MM.1S (cell line): ENCODE measurements at regions not wholly inside any gene's neighbourhood (a gene's known extent, or its start where the extent isn't known, plus 50 kb on each side); places are given as distances from the start of the nearest gene placed in this dataset.
"Not testable (repeated sequence)": the region's sequence is repeated elsewhere in the genome, so short reads cannot be mapped to it uniquely, and the experiment has no call there.

Experiments used
- DNase-seq: peaks from one replicate; pipeline ENCODE4 v3.0.0-alpha.2; 2015
- H2AFZ ChIP-seq: fragments of 300-600 bp; sonication (generic); 2 replicates; pipeline ENCODE4 v1.6.0; 2016; ENCODE audit warnings: antibody characterized with exemption, low read length
- H3F3A ChIP-seq: fragments of 300-600 bp; sonication (generic); 2 replicates; pipeline ENCODE4 v1.6.1; 2016; ENCODE audit warnings: mild to moderate bottlenecking, antibody characterized with exemption, low read length, moderate library complexity, mixed read lengths; ENCODE audit not compliant: insufficient read depth
- H3K27ac ChIP-seq: fragments of 300-600 bp; sonication (generic); 2 replicates; pipeline ENCODE4 v1.5.1; 2016; ENCODE audit warnings: mild to moderate bottlenecking, low read length
- H3K27me3 ChIP-seq: fragments of 300-600 bp; sonication (generic); replicated peaks from 2 replicates; pipeline ENCODE4 v1.6.0; 2016; ENCODE audit warnings: low read length; ENCODE audit not compliant: insufficient read depth
- H3K36me3 ChIP-seq: fragments of 300-600 bp; sonication (generic); replicated peaks from 2 replicates; pipeline ENCODE4 v1.6.1; 2016; ENCODE audit warnings: mild to moderate bottlenecking, low read length, mixed read lengths; ENCODE audit not compliant: insufficient read depth
- H3K4me1 ChIP-seq: fragments of 300-600 bp; sonication (generic); 2 replicates; pipeline ENCODE4 v1.6.1; 2016; ENCODE audit warnings: low read length, mixed read lengths
- H3K4me2 ChIP-seq: fragments of 300-600 bp; sonication (generic); 2 replicates; pipeline ENCODE4 v1.6.0; 2016; ENCODE audit warnings: low read depth, low read length
- H3K4me3 ChIP-seq: fragments of 300-600 bp; sonication (generic); 2 replicates; pipeline ENCODE4 v1.5.1; 2016; ENCODE audit warnings: low read length, mixed read lengths
- H3K79me2 ChIP-seq: fragments of 300-600 bp; sonication (generic); 2 replicates; pipeline ENCODE4 v1.6.1; 2016; ENCODE audit warnings: mixed run types, low read length, mixed read lengths
- H3K9ac ChIP-seq: fragments of 300-600 bp; sonication (generic); 2 replicates; pipeline ENCODE4 v1.6.1; 2016; ENCODE audit warnings: low read length, mixed read lengths
- H3K9me2 ChIP-seq: fragments of 300-600 bp; sonication (generic); replicated peaks from 2 replicates; pipeline ENCODE4 v1.6.1; 2016; ENCODE audit warnings: mild to moderate bottlenecking, low read length, mixed read lengths; ENCODE audit not compliant: insufficient read depth
- H3K9me3 ChIP-seq: fragments of 300-600 bp; sonication (generic); replicated peaks from 2 replicates; pipeline ENCODE4 v1.6.1; 2016; ENCODE audit warnings: mild to moderate bottlenecking, low read length, mixed read lengths; ENCODE audit not compliant: insufficient read depth
- H4K20me1 ChIP-seq: fragments of 300-600 bp; sonication (generic); 2 replicates; pipeline ENCODE4 v1.6.1; 2016; ENCODE audit warnings: mild to moderate bottlenecking, low read length, moderate library complexity, mixed read lengths; ENCODE audit not compliant: insufficient read depth
- EZH2 ChIP-seq: fragments of 300-600 bp; sonication (generic); optimal IDR thresholded peaks from 2 replicates; pipeline ENCODE3; 2017; ENCODE audit warnings: low read depth, mild to moderate bottlenecking, antibody characterized with exemption, low read length, mixed read lengths
- EZH2phosphoT487 ChIP-seq: fragments of 300-600 bp; sonication (generic); IDR thresholded peaks from 2 replicates; pipeline ENCODE4 v1.6.1; 2018; ENCODE audit warnings: antibody characterized with exemption, low read length
- TF ChIP-seq, protein P1 (sequence below): fragments of 300-600 bp; sonication (generic); IDR thresholded peaks from 2 replicates; pipeline ENCODE4 v1.5.1; 2016; ENCODE audit warnings: antibody characterized with exemption, low read length, mixed read lengths

GRCh38 chr5:94057655-94058054 is 316.3 kb upstream of the POU5F2 start:
- Histone ChIP-seq H3K36me3 (no peaks in the 10 kb centered on the region), H3F3A (no peaks in the 10 kb centered on the region), H3K4me2 (no peak overlapping the region), H3K9ac (no peak overlapping the region), H3K27ac (no peak overlapping the region), H4K20me1 (no peaks in the 10 kb centered on the region), H3K9me2 (no peaks in the 10 kb centered on the region), H2AFZ (no peak overlapping the region), H3K9me3 (no peaks in the 10 kb centered on the region), H3K4me1 (no peaks in the 10 kb centered on the region), H3K4me3 (no peak overlapping the region), H3K79me2 (peaks cover 6% of the 10 kb centered on the region), H3K27me3 (no peaks in the 10 kb centered on the region)
- no peak for DNase-seq
- no peak for TF ChIP-seq EZH2
- TF ChIP-seq, protein P1, sequence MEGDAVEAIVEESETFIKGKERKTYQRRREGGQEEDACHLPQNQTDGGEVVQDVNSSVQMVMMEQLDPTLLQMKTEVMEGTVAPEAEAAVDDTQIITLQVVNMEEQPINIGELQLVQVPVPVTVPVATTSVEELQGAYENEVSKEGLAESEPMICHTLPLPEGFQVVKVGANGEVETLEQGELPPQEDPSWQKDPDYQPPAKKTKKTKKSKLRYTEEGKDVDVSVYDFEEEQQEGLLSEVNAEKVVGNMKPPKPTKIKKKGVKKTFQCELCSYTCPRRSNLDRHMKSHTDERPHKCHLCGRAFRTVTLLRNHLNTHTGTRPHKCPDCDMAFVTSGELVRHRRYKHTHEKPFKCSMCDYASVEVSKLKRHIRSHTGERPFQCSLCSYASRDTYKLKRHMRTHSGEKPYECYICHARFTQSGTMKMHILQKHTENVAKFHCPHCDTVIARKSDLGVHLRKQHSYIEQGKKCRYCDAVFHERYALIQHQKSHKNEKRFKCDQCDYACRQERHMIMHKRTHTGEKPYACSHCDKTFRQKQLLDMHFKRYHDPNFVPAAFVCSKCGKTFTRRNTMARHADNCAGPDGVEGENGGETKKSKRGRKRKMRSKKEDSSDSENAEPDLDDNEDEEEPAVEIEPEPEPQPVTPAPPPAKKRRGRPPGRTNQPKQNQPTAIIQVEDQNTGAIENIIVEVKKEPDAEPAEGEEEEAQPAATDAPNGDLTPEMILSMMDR: no peak
- TF ChIP-seq EZH2phosphoT487: no peak

DNA sequence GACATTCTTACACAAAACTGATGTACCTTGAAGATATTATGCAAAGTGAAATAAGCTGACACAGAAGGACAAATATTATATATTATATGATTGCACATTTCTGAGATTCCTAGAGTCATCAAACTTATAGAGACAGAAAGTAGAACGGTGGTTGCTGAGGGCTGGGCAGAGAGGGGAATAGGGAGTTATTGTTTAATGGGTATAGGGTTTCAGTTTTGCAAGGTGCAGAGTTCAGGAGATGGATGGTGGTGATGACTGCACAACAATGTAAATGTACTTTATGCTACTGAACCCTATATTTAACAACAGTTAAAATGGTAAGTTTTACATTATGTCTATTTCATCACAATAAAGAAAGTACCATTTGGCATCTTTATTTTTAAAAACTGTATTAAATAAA is 315.8 kb upstream of the POU5F2 start:
- TF ChIP-seq, protein P1: no peak
- TF ChIP-seq EZH2 (no peak), EZH2phosphoT487 (no peak)

DNA sequence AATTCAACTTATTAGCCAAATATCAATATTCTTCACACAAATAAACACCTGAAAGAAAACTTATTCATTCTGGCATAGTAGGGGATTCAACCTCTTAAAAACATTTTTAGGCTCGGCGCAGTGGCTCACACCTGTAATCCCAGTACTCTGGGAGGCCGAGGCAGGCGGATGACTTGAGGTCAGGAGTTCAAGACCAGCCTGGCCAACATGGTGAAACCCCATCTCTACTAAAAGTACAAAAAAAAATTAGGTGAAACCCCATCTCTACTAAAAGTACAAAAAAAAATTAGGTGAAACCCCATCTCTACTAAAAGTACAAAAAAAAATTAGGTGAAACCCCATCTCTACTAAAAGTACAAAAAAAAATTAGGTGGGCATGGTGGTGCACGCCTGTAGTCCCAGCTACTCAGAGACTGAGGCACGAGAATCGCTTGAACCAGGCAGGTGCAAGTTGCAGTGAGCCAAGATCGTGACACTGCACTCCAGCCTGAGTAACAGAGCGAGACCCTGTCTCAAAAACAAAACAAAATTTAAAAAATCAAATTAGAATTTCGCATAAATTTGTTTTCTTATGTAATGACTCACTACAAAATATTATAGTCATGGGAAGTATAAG is 308.0 kb upstream of the POU5F2 start:
- not testable (repeated sequence) for H2AFZ ChIP-seq, H3K4me2 ChIP-seq, H3K27ac ChIP-seq, H3K36me3 ChIP-seq, H3K79me2 ChIP-seq, H3K27me3 ChIP-seq, H3K9me3 ChIP-seq, H3K9ac ChIP-seq, H3K4me1 ChIP-seq, DNase-seq, H3K4me3 ChIP-seq, H4K20me1 ChIP-seq, H3F3A ChIP-seq, H3K9me2 ChIP-seq

More for the DNA sequence above, 315.8 kb upstream of the POU5F2 start:
- H3K27me3 ChIP-seq: no peaks in the 10 kb centered on the region
- no peaks in the 10 kb centered on the region for H3K9me2 ChIP-seq
- H3K79me2 ChIP-seq: 0 out of 2 replicates have a peak, but pooled peaks cover 4% of the 10 kb centered on the region
- H3K4me3 ChIP-seq: no peak overlapping the region
- no peak overlapping the region for H3K9ac ChIP-seq
- H3K4me1 ChIP-seq: no peaks in the 10 kb centered on the region
- DNase-seq: no peak
- no peaks in the 10 kb centered on the region for H3F3A ChIP-seq
- no peak overlapping the region for H3K4me2 ChIP-seq
- no peaks in the 10 kb centered on the region for H4K20me1 ChIP-seq
- H3K27ac ChIP-seq: no peak overlapping the region
- no peaks in the 10 kb centered on the region for H3K36me3 ChIP-seq
- no peak overlapping the region for H2AFZ ChIP-seq
- H3K9me3 ChIP-seq: no peaks in the 10 kb centered on the region
